PC-3 (cell line): ENCODE measurements at regions not wholly inside any gene's neighbourhood (a gene's known extent, or its start where the extent isn't known, plus 50 kb on each side); places are given as distances from the start of the nearest gene placed in this dataset.

Experiments used
- ATAC-seq: fragments of 200-7000 bp; cut with Tn5 transposase; 2 replicates; pipeline ENCODE4 v1.9.1; 2020; ENCODE audit warnings: mild to moderate bottlenecking, moderate library complexity
- BruUV-seq: library from RNA; stranded (reverse); fragments of 400-500 nt; replicated peaks from 2 replicates; lab custom pipeline; 2021; lab: Mats Ljungman, UMichigan
- CTCF ChIA-PET: fragments of 300-600 bp; sonication (Branson Sonifier 250); formaldehyde crosslinking; loops from one replicate; lab custom pipeline; 2022; ENCODE audit warnings: antibody characterized with exemption; lab: Charles Lee
- POLR2A ChIA-PET: fragments of 300-600 bp; sonication (Branson Sonifier 250); formaldehyde crosslinking; loops from one replicate; lab custom pipeline; 2022; ENCODE audit warnings: antibody characterized with exemption; ENCODE audit not compliant: unreplicated experiment; lab: Charles Lee
- DNase-seq: peaks from one replicate; pipeline ENCODE4 v3.0.0-alpha.2; 2015
- H2AFZ ChIP-seq: fragments of 300-600 bp; sonication (generic); 2 replicates; pipeline ENCODE4 v1.6.0; 2016; ENCODE audit warnings: antibody characterized with exemption, low read length
- H3F3A ChIP-seq: fragments of 300-600 bp; sonication (generic); one replicate; pipeline ENCODE4 v1.6.0; 2017; ENCODE audit warnings: antibody characterized with exemption, low read length, control low read depth, mild to moderate bottlenecking; ENCODE audit not compliant: unreplicated experiment
- H3K27ac ChIP-seq: fragments of 300-600 bp; sonication (generic); 2 replicates; pipeline ENCODE4 v1.5.1; 2016; ENCODE audit warnings: mild to moderate bottlenecking, low read length
- H3K27me3 ChIP-seq: fragments of 300-600 bp; sonication (generic); 2 replicates; pipeline ENCODE4 v1.6.1; 2016; ENCODE audit warnings: low read length, mixed read lengths
- H3K36me3 ChIP-seq: fragments of 300-600 bp; sonication (generic); 2 replicates; pipeline ENCODE4 v1.6.1; 2016; ENCODE audit warnings: low read depth, mixed run types, low read length, mixed read lengths
- H3K4me1 ChIP-seq: fragments of 300-600 bp; sonication (generic); 2 replicates; pipeline ENCODE4 v1.5.1; 2016; ENCODE audit warnings: low read length; ENCODE audit not compliant: insufficient read depth
- H3K4me2 ChIP-seq: fragments of 300-600 bp; sonication (generic); 2 replicates; pipeline ENCODE4 v1.6.0; 2016; ENCODE audit warnings: low read length
- H3K4me3 ChIP-seq: fragments of 300-600 bp; sonication (generic); 2 replicates; pipeline ENCODE4 v1.5.1; 2016; ENCODE audit warnings: mild to moderate bottlenecking, low read length, mixed read lengths
- H3K79me2 ChIP-seq: fragments of 300-600 bp; sonication (generic); 2 replicates; pipeline ENCODE4 v1.6.1; 2017; ENCODE audit warnings: low read length, mixed read lengths
- H3K9ac ChIP-seq: fragments of 300-600 bp; sonication (generic); 2 replicates; pipeline ENCODE4 v1.6.0; 2016; ENCODE audit warnings: mild to moderate bottlenecking, low read length
- H3K9me2 ChIP-seq: fragments of 300-600 bp; sonication (generic); replicated peaks from 2 replicates; pipeline ENCODE4 v1.6.1; 2016; ENCODE audit warnings: mixed run types, low read length, mixed read lengths
- H3K9me3 ChIP-seq: fragments of 300-600 bp; sonication (generic); 2 replicates; pipeline ENCODE4 v1.6.1; 2016; ENCODE audit warnings: low read length, mixed read lengths
- H4K20me1 ChIP-seq: fragments of 300-600 bp; sonication (generic); 2 replicates; pipeline ENCODE4 v1.6.1; 2016; ENCODE audit warnings: low read length, mixed read lengths
- EZH2 ChIP-seq: fragments of 300-600 bp; sonication (generic); IDR thresholded peaks from one replicate; pipeline ENCODE4 v1.6.1; 2017; ENCODE audit warnings: antibody characterized with exemption, mild to moderate bottlenecking, low read length; ENCODE audit not compliant: unreplicated experiment
- EZH2phosphoT487 ChIP-seq: fragments of 300-600 bp; sonication (generic); IDR thresholded peaks from 2 replicates; pipeline ENCODE4 v1.6.1; 2018; ENCODE audit warnings: mild to moderate bottlenecking, antibody characterized with exemption, low read length, borderline replicate concordance
- intact Hi-C: fragments of 100-400 bp; cut with micrococcal nuclease; formaldehyde crosslinking; loops from 2 replicates; pipeline ENCODE4 v1.9.0; 2023
- TF ChIP-seq, protein P1 (sequence below): fragments of 300-600 bp; sonication (generic); conservative IDR thresholded peaks from 2 replicates; pipeline ENCODE4 v1.5.1; 2017; ENCODE audit warnings: antibody characterized with exemption, low read depth, mild to moderate bottlenecking, low read length

GRCh38 chr1:199338760-199339159, 688.8 kb upstream of the NR5A2 start:
- no peaks in the 10 kb centered on the region for H3K36me3 ChIP-seq
- POLR2A ChIA-PET = no interaction called here
- no peak overlapping the region for H3K27ac ChIP-seq
- H3K9me3 ChIP-seq = no peaks in the 10 kb centered on the region
- H3K79me2 ChIP-seq = no peaks in the 10 kb centered on the region
- no peaks in the 10 kb centered on the region for H4K20me1 ChIP-seq
- no peaks in the 10 kb centered on the region for H3F3A ChIP-seq
- CTCF ChIA-PET = no interaction called here
- no peak overlapping the region for H3K4me2 ChIP-seq
- H3K9me2 ChIP-seq = no peaks in the 10 kb centered on the region
- H3K4me3 ChIP-seq = no peak overlapping the region
- BruUV-seq = no TSS peak
- no peak for ATAC-seq
- no peaks in the 10 kb centered on the region for H3K27me3 ChIP-seq
- H3K4me1 ChIP-seq = no peaks in the 10 kb centered on the region
- DNase-seq = no peak
- no peak overlapping the region for H2AFZ ChIP-seq
- no peak overlapping the region for H3K9ac ChIP-seq
- no peak for TF ChIP-seq EZH2
- TF ChIP-seq, protein P1, sequence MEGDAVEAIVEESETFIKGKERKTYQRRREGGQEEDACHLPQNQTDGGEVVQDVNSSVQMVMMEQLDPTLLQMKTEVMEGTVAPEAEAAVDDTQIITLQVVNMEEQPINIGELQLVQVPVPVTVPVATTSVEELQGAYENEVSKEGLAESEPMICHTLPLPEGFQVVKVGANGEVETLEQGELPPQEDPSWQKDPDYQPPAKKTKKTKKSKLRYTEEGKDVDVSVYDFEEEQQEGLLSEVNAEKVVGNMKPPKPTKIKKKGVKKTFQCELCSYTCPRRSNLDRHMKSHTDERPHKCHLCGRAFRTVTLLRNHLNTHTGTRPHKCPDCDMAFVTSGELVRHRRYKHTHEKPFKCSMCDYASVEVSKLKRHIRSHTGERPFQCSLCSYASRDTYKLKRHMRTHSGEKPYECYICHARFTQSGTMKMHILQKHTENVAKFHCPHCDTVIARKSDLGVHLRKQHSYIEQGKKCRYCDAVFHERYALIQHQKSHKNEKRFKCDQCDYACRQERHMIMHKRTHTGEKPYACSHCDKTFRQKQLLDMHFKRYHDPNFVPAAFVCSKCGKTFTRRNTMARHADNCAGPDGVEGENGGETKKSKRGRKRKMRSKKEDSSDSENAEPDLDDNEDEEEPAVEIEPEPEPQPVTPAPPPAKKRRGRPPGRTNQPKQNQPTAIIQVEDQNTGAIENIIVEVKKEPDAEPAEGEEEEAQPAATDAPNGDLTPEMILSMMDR = no peak
- intact Hi-C loops = no loop called here

- no peak overlapping the region for H3K4me2 ChIP-seq
- H3K36me3 ChIP-seq = no peaks in the 10 kb centered on the region
- no peak overlapping the region for H2AFZ ChIP-seq
- no peaks in the 10 kb centered on the region for H4K20me1 ChIP-seq
- H3K9me3 ChIP-seq = no peaks in the 10 kb centered on the region
- intact Hi-C loops = no loop called here
- ChIA-PET POLR2A (no interaction called here), CTCF (no interaction called here)
- no TSS peak for BruUV-seq
- no peak overlapping the region for H3K9ac ChIP-seq
- H3K4me1 ChIP-seq = no peaks in the 10 kb centered on the region
- no peaks in the 10 kb centered on the region for H3F3A ChIP-seq
- no peak overlapping the region for H3K4me3 ChIP-seq
- TF ChIP-seq EZH2 (no peak), EZH2phosphoT487 (no peak)
- TF ChIP-seq, protein P1 = no peak
- no peak for DNase-seq
- no peak for ATAC-seq
- no peaks in the 10 kb centered on the region for H3K9me2 ChIP-seq
- H3K27me3 ChIP-seq = no peaks in the 10 kb centered on the region
- H3K27ac ChIP-seq = no peak overlapping the region
- no peaks in the 10 kb centered on the region for H3K79me2 ChIP-seq
These were observed 675.2 kb upstream of the NR5A2 start for GRCh38 chr1:199352351-199352750.

DNA sequence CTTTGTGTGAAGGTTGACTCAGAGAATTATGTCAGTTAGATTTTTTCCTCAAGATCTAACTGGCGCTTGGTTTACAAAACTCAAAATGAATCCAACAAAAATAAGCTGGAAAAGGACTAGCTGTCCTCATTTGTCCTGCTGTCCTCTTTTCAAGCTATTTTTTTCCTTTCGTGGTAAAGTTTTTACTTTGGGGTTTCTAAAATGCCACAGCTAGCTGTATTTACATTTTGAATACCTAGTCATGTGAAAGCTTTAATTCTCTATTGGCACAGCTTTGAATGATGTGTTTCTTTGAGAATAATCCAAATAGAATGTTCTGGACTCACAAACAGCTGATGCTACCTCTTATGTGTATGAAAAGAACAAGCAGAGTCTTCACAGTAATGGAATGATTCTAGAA, 673.6 kb upstream of the NR5A2 start:
- intact Hi-C loops = no loop called here
- H3K4me3 ChIP-seq = no peak overlapping the region
- no peaks in the 10 kb centered on the region for H3K9me2 ChIP-seq
- no peak overlapping the region for H2AFZ ChIP-seq
- DNase-seq (no peak), ATAC-seq (no peak)
- H3K9ac ChIP-seq = no peak overlapping the region
- TF ChIP-seq, protein P1 = no peak
- TF ChIP-seq EZH2phosphoT487 (no peak), EZH2 (no peak)
- no peaks in the 10 kb centered on the region for H3K9me3 ChIP-seq
- no TSS peak for BruUV-seq
- POLR2A ChIA-PET = no interaction called here
- H3K27me3 ChIP-seq = no peaks in the 10 kb centered on the region
- H4K20me1 ChIP-seq = no peaks in the 10 kb centered on the region
- H3K36me3 ChIP-seq = no peaks in the 10 kb centered on the region
- H3K4me2 ChIP-seq = no peak overlapping the region
- H3K79me2 ChIP-seq = no peaks in the 10 kb centered on the region
- CTCF ChIA-PET = no interaction called here
- H3K4me1 ChIP-seq = no peaks in the 10 kb centered on the region
- no peaks in the 10 kb centered on the region for H3F3A ChIP-seq
- no peak overlapping the region for H3K27ac ChIP-seq
